ENCODE measurements at regions not wholly inside any gene's neighbourhood (a gene's known extent, or its start where the extent isn't known, plus 50 kb on each side); places are given as distances from the start of the nearest gene placed in this dataset.

DNA sequence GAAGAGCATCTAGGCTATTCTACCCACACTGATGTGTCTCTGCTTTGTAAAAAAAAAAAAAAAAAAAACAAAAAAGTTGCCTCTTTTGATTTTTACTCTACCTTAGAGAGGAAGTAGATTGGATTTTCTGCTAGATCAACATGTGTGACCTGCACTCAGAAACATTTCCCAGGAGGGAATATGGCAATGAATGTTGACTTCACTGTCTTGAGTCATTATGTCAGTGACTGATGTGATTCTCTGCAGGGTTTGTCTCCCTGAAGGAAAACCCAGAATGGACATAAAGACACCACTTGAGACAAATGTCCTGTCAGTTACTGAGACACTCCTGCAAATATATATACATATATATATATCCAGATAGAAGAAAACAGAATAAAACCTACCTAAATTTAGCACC is 370.3 kb downstream of the BMPER start:
- DNase-seq (ENCODE audit: low read depth in 2 of 2) = no peak

GRCh38 chr7:34277016-34277802 is 371.9 kb downstream of the BMPER start:
- no peak for DNase-seq (ENCODE audit: low read depth in 2 of 2)

DNA sequence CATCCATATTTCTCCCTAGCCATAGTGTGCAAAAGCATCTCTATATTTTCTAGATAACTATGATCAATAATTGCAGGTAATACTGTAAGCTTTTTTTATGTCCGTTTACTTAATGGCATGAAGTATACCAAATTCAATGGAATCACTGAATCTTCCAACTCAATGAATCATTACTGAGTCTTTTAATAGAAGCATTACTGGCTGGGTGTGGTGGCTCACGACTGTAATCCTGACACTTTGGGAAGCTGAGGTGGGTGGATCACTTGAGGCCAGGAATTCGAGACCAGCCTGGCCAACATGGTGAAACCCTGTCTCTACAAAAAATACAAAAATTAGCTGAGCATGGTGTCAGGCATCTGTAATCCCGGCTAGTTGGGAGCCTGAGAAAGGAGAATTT is 372.5 kb downstream of the BMPER start:
- DNase-seq (ENCODE audit: low read depth in 2 of 2) = no peak

DNA sequence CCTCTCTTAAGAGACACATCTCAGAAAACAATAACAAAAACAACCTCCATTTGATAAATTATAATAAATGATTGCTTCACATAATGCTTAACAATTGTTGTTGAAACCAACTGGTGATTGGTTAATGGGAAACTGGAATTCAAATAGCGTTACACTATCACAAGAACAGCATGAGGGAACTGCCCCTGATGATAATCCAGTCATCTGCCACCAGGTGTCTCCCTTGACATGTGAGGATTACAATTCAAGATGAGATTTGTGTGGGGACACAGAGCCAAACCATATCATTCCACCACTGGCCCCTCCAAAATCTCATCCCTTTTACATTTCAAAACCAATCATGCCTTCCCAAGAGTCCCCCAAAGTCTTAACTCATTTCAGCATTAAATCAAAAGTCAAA is 375.9 kb downstream of the BMPER start:
- no peak for DNase-seq (ENCODE audit: low read depth in 2 of 2)

- DNase-seq (ENCODE audit: low read depth in 2 of 2) = no peak
Measured at GRCh38 chr7:34282271-34282670, 375.7 kb upstream of the NPSR1 start.

- DNase-seq (ENCODE audit: low read depth in 2 of 2) = no peak
Measured at GRCh38 chr7:34296663-34297062, 361.4 kb upstream of the NPSR1 start.

DNA sequence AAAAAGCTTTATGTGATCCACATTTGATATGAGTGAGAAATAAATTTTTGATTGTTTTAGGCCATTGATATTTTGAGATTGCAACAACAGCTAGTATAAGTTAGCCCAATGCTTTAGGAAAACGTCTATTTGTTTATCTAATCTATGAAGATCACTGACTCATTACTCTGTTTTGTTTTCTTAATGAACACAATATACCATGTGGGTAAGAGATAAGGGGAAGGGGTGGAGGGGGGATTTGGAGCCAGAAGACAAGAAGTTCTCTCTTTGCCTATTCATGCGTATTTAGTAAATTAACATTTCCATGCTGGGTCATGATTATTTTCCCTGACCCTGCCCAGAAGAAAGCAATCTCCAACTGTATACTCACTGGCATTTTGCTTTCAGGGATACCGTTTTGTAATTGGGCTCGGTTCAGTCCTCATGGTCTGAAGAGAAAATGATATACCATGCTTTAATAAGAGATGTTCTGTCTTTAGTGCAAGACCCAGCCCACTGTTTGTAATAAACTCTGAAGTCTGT is 359.5 kb upstream of the NPSR1 start:
- no peak for DNase-seq (ENCODE audit: low read depth in 2 of 2)

DNA sequence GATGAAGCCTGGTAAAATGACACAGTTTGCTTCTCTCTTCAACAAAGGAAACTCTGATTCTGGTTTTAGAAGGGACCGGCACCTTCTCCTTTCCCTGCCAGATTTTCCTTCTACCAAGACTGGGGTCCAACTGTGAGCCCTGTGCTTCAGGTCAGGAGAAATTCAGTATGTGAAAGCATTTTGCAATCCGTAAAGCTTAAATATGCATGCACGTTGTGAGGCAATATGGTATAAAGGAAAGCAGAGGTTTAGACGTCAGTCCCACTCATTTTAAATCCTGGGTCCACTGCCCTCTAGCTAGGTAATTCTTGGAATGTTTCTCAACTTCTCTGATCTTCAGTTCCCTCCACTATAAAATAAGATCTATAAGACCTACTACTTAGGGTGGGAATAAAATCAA is 359.0 kb upstream of the NPSR1 start:
- DNase-seq (ENCODE audit: low read depth in 2 of 2) = no peak

DNA sequence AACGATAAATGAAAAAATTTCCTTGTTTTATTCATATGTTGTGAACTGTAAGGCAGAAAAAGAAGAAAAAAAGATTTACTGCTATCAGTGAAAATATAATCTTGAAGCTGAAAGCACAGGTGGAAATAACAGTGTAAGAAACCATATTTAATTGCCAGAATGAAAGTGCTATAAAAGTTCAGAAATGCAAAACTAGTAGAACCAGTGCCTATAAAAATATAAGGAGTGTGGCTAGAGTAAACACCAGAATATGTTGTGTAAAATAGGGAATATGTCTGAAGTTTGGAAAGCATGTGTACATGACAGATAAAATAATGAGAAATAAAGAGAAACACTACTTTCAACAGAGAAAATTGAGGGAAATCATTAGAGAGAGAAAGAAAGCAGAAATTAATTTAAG is 350.5 kb upstream of the NPSR1 start:
- DNase-seq (ENCODE audit: low read depth in 2 of 2) = no peak

DNA sequence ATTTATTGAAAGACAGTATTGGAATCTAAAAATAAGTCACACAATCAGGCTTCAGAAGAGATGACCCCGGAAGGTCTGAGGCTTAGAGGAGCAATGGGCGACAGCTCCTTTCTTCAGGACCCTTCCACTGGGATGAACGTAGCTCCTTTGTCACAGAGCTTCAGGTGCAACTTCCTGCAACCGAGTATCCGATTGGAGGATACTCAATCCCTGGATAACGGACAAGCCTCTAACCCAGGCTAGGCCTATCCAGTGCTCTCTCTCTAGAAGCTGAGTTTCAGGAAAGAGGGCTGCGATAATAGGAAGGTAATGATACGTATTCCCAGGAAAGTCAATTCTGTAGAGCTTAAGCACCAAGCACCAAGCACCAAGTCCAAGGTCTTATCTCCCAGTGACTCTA is 349.4 kb upstream of the NPSR1 start:
- no peak for DNase-seq (ENCODE audit: low read depth in 2 of 2)

GRCh38 chr7:34309116-34309515 is 348.9 kb upstream of the NPSR1 start:
- DNase-seq (ENCODE audit: low read depth in 2 of 2) = no peak

DNA sequence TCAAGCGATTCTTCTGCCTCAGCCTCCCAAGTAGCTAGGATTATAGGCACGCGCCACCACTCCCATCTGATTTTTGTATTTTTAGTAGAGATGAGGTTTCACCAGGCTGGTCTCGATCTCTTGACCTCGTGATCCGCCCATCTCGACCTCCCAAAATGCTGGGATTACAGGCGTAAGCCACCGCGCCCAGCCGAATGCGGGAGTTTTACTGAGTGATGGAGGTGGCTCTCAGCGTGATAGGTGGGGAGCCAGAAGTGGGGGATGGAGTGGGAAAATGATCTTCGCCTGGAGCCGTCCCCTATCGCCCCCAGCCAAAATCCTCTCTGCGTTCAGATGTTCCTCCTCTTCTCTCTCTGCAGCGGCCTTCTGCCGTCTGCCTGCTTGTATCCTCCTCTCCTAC is 348.4 kb upstream of the NPSR1 start:
- no peak for DNase-seq (ENCODE audit: low read depth in 2 of 2)

DNA sequence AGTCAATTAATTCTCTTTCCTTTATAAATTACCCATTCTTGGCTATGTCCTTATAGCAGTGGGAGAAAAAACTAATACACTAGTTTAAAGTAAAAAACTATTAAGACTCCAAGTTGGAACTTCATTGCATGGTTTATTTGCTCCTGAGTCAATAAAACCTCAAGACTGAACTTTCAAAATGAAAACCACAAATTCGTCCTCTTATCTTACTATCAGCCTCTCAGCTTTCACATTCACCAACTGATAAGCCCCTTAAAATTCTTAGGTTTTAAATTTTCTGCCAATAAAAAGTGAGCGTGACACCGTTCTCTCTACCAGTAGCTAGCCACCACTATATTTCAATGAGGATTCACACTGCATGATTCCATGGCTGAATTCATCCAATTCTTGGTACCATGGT is 346.4 kb upstream of the NPSR1 start:
- DNase-seq (ENCODE audit: low read depth in 2 of 2) = no peak

DNA sequence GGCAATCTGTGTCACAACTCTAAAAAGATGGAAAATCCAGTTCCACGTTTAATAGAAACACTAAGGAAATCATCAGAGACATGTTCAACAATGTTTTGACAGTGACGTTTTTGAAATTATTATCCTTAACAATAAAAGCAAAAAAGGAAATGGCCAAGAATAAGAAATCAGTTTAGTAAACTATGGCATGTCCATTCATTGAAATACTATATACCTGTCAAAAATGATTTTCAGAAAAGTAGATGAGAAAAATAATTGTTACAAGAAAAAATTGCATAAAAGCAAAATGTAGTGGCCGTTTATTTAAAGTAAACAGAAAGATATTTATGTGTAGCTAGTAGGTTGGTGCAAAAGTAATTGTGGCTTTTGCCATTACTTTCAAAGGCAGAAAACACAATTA is 345.4 kb upstream of the NPSR1 start:
- no peak for DNase-seq (ENCODE audit: low read depth in 2 of 2)

GRCh38 chr7:34313289-34313688 is 344.7 kb upstream of the NPSR1 start:
- no peak for DNase-seq (ENCODE audit: low read depth in 2 of 2)

DNA sequence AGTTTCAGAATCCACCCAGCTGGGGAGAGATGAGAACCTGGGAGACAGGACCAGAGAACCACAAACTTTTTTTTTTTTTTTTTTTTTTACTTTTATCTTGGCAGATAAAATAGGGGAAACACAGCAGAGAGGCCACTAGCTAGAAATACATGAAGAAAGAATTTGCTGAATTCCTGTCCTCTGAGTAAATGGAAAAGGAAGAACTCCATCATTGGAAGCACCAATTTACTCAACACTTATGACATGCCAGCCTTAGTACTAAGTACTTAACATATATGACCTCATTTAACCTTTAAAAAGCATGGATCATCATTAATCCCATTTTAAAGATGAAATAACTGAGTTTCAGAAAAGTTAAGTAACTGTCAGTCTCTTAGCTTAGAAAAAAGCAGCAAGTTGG is 343.0 kb upstream of the NPSR1 start:
- DNase-seq (ENCODE audit: low read depth in 2 of 2) = no peak

- no peak for DNase-seq (ENCODE audit: low read depth in 2 of 2)
Measured at GRCh38 chr7:34317039-34317438, 341.0 kb upstream of the NPSR1 start.

GRCh38 chr7:34320412-34320811 is 337.6 kb upstream of the NPSR1 start:
- DNase-seq (ENCODE audit: low read depth in 2 of 2) = no peak

- DNase-seq (ENCODE audit: low read depth in 2 of 2) = peak; percentile 1 to 14
Measured at GRCh38 chr7:34320926-34321661, 336.9 kb upstream of the NPSR1 start.

DNA sequence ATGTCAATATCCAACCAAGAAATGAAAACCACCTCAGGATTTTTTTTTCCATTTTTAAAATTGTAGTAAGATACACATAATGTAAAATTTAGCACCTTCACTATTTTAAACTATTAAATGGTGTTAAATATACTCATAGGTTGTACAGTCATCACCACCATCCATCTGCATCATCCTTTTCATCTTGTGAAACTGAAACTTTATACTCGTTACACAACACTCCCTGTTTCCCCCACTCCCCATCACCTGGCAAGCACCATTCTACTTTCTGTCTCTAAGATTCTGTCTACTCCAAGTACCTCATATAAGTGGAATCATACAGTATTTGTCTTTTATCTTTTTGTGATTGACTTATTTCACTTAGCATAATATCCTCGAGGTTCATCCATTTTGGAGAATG is 335.2 kb upstream of the NPSR1 start:
- DNase-seq (ENCODE audit: low read depth in 2 of 2) = no peak

DNA sequence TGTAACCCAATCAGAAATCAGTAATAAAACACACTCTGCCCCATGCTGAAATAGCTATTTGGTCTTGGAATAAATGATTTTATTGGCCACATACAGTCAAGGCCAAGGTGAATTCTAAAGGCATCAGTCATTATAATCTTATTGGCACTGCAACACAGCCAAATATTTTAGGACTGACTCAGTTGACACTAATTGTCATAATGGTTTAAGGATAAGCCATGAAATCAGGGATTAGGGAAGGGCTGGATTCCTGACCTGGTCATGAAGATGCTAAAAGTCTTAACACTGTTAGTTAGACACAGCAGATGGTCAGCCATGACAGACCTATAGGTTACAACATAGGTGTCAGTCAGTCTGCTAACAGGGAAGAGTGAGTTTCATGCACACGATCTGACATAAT is 330.3 kb upstream of the NPSR1 start:
- DNase-seq (ENCODE audit: low read depth in 2 of 2) = no peak

GRCh38 chr7:34330308-34330707 is 327.7 kb upstream of the NPSR1 start:
- DNase-seq (ENCODE audit: low read depth in 2 of 2) = no peak

DNA sequence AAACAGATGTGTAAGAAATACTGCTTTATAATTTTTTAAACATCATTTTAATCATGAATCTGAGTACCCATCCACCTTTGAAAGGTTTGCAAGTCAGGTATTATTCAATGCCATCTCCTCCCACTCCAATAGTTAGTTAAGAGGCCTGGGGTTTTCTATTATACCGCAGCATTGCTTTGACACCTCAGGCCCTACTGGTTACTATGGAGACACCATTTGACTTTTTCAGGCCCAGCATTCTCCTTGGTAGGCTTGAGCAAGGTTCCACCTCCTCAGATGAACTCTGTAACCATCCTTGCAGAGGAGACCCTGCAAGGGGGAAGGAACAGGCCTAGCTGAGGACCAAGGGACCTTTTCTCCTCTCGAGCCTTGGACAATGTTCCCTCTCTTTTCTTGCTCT is 326.9 kb upstream of the NPSR1 start:
- DNase-seq (ENCODE audit: low read depth in 2 of 2) = no peak

Data from stimulated activated CD8-positive, alpha-beta memory T cell treated with anti-CD3 and anti-CD28 coated beads, Interleukin-2, amount 100 ng/mL, for 48 hours (primary cell).